GM21515 (cell line): ENCODE measurements at regions not wholly inside any gene's neighbourhood (a gene's known extent, or its start where the extent isn't known, plus 50 kb on each side); places are given as distances from the start of the nearest gene placed in this dataset.
A peak's percentile ranks its signal among the peaks of the same experiment; 100 is the strongest.
"Not testable (repeated sequence)": the region's sequence is repeated elsewhere in the genome, so short reads cannot be mapped to it uniquely, and the experiment has no call there.

Source experiments
- ATAC-seq: cut with Tn5 transposase; IDR thresholded peaks from one replicate; pipeline ENCODE4 v1.9.1; 2021; ENCODE audit not compliant: unreplicated experiment

- no peak for ATAC-seq
These were observed 655.3 kb downstream of the SH3BGRL start for GRCh38 chrX:81857192-81857591.

GRCh38 chrX:81866873-81867272, 665.0 kb downstream of the SH3BGRL start:
- no peak for ATAC-seq

DNA sequence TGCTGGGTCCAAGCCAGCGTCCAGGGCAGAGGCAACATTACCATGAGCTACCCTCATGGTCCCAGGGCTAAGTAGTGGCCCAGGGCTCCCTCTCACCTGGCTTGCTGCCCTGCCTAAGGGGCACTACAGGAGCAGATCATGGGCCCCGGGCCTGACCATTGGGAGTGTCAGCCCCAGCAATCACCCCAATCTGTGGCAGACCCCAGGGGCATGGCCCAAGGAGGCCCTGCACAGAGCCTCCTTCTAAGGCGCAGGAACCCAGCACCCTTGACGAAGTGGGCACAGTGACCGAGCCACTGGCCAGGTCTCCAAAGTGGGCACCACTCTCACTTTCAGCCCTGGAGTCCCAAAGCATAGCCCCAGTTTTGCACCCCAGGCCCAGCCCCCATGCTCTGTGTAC, 667.1 kb downstream of the SH3BGRL start:
- ATAC-seq = no peak

DNA sequence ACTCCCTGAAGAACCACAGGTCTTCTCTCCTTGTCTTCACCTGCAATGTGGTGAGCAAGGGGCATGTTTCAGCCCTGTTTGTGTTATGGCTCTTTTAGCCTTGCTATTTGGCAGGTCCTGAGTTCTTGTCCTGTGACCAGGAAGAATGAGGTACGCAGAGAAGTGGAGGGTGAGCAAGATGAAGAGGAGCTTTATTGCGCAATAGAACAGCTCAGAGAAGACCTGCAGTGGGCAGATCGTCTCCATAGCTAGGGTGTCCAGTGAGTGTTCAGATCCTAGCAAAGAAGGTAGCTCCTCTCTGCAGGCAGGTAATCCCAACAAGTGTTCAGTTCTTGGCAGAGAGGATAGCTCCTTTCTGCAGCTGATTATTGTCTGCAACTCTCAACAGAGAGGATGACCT, 672.9 kb downstream of the SH3BGRL start:
- no peak for ATAC-seq

DNA sequence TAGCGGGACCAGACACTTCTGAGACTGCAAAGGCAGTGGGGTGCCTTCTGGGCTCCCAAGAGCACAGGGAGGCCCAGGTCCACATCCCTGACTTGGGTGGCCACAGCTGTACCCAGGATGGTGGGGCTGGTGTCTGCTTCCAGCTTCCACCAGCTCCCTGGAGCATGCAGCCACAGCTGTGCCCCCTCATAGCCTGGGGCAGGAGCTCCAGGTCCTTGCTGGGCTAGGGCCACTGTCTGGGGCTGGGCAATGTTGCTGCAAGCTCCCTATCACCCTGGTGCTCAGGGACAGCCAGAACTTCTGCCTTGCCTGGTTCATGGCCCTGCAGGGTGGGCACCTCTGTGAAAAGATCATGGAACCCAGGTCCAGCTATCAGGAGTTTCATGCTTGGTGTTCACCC, 673.9 kb downstream of the SH3BGRL start:
- ATAC-seq = no peak

GRCh38 chrX:81876437-81876836, 674.5 kb downstream of the SH3BGRL start:
- ATAC-seq = no peak

- no peak for ATAC-seq
These were observed 688.6 kb downstream of the SH3BGRL start for GRCh38 chrX:81890521-81890920.

DNA sequence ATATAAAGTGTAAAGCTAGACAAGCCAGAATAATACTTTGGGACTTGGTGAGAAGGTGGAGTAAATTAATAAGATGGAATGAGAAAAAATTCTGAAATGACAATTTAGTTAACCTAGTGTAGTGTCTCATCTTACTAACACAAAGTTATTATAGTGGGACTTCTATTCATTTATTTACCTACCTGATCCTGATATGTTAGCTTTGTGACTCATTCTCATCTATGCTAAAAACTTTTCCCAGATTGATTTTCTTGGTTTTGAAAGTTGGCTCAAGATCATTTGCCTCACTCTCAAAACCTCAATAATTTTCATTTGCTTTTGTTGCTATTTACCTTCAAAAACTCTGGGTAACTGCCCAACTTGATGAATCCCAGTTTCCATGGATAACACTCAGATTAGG, 698.6 kb downstream of the SH3BGRL start:
- no peak for ATAC-seq

- ATAC-seq = no peak
These were observed 723.9 kb downstream of the SH3BGRL start for GRCh38 chrX:81925812-81926211.

DNA sequence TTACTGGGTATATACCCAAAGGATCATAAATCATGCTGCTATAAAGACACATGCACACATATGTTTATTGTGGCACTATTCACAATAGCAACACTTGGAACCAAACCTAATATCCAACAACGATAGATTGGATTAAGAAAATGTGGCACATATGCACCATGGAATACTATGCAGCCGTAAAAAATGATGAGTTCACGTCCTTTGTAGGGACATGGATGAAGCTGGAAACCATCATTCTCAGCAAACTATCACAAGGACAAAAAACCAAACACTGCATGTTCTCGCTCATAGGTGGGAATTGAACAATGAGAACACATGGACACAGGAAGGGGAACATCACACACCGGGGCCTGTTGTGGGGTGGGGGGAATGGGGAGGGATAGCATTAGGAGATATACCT, 744.0 kb downstream of the SH3BGRL start:
- not testable (repeated sequence) for ATAC-seq

GRCh38 chrX:81957318-81957717, 755.4 kb downstream of the SH3BGRL start:
- ATAC-seq = no peak

DNA sequence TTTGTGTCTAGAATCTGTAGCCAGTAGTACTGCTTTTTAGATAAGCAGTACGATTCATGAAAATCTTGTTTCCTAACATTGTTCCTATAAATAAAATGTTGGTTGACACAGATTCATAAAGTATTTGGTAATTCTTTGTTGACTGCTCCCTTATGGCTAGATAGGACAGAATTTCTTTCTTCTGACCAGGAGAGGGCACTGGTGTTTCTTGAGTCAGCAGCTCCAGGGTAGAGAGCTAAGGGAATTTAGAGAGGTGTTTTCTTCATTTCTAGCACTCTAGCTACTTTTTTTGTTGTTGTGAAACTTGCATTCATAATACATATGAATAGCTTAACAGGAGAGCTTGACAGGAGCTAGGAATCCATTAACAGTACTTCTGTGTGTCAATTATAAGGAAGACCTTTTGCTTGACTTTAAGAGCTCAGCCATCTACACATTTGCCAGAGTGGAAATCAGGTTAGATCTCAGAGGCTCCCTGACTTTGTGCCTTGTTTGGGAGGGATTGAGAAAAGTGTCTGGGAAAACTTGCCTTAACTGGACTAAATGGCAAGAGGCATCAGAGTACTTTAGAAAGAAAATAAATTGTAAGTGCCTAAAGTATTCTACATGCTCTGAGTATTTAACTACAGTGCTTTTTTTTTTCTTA, 756.1 kb downstream of the SH3BGRL start:
- peak; percentile 52 for ATAC-seq

GRCh38 chrX:81959964-81960363, 758.1 kb downstream of the SH3BGRL start:
- no peak for ATAC-seq

- ATAC-seq = not testable (repeated sequence)
These were observed 772.5 kb downstream of the SH3BGRL start for GRCh38 chrX:81974413-81974812.

DNA sequence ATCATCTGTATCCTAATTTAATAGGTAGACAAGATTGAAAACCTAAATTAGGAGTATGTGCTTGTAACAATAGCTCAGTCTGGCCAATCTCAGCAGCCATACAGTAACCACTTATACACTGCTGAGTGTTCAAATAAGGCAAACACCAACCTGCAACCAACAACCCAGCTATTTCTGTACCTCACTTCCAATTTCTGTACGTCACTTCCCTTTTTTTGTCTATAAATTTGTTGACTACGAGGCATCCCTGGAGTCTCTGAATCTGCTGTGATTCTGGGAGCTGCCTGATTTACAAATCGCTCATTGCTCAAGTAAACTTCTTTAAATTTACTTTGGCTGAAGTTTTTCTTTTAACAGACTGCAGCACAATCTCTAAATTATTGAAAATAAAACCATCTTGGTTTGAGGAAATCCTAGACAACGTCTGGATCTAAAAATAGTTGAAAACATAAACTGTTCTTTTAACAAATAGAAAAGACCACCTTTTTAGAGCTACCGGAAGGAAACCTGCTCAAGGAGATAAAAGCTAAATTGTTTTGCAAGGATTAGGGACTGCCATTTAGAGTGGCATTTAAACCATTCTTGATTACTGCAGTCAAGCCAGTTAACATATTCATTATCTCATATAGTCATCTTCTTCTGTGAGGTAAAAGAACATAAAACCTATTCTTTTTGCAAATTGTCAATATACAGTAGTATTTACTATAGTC, 778.1 kb downstream of the SH3BGRL start:
- no peak for ATAC-seq

DNA sequence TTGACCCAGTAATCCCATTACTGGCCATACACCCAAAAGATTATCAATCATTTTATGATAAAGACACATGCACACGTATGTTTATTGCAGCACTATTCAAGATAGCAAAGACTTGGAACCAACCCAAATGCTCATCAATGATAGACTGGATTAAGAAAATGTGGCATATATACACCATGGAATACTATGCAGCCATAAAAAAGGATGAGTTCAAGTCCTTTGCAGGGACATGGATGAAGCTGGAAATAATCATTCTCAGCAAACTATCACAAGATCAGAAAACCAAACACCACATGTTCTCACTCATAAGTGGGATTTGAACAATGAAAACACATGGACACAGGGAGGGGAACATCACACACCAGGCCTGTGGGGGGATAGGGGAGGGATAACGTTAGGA, 785.3 kb downstream of the SH3BGRL start:
- ATAC-seq = not testable (repeated sequence)

GRCh38 chrX:81996166-81996565, 794.3 kb downstream of the SH3BGRL start:
- no peak for ATAC-seq

DNA sequence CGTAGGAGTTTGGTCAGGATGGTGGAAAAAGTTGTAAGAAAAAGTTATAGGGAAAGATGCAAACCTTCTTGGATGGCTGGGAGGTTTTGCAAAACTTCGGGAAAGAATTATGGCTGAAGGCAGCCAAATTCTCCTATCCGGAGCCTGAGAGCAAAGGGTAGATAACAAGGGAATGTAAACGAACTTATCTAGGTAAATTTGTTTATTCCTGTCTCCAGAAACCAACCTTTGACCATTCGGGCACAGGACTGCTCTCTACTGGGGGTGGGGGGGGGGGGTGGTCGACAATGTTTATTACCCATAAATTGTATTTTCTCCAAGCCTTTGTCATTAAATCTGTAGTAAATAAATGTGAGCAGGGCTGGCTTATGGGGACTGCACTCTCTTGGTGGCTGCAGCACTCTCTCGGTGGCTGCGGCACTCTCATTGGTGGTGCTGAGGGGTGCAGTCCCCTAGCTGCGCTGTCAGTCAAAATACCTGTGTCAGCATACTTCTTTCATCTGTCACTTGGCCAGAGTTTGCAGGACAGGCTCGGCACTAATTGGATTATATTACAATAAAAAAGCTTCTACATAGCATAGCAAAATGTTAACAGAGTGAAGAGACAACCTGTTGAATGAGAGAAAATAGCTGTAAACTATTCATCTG, 827.8 kb downstream of the SH3BGRL start:
- no peak for ATAC-seq

GRCh38 chrX:82031250-82031649, 829.3 kb downstream of the SH3BGRL start:
- no peak for ATAC-seq

GRCh38 chrX:82038793-82039192, 836.9 kb downstream of the SH3BGRL start:
- no peak for ATAC-seq

DNA sequence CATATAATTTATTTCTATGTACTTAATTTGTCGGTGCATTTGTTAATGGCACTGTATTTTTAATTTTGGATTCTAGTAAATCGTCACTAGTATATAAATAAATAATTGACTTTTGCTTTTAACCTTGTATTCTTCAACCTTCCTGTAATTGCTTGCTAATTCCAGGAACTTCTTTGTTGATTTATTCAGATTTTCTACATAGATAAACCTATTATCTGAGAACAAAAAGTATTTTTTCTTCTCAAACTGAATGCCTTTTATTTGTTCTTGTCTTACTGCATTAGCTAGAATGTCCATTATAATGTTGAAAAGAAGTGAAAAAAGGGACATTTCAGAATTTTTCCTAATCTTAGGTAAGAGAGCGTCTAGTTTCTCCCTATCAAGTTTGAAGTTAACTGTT, 839.1 kb downstream of the SH3BGRL start:
- ATAC-seq = no peak

GRCh38 chrX:82058728-82059127, 856.8 kb downstream of the SH3BGRL start:
- ATAC-seq = no peak
